NB4 (cell line): ENCODE measurements at regions not wholly inside any gene's neighbourhood (a gene's known extent, or its start where the extent isn't known, plus 50 kb on each side); places are given as distances from the start of the nearest gene placed in this dataset.

ENCODE experiments used
- DNase-seq: peaks from one replicate; pipeline ENCODE4 v3.0.0; 2010; ENCODE audit warnings: low read depth
- H3K4me3 ChIP-seq: one replicate; pipeline ENCODE4 v1.5.1; 2011; ENCODE audit warnings: mild to moderate bottlenecking, low read depth, low read length, moderate library complexity
- CTCF ChIP-seq: IDR thresholded peaks from one replicate; pipeline ENCODE4 v1.5.1; 2012; ENCODE audit warnings: low read depth, low read length
- MAX ChIP-seq: IDR thresholded peaks from 2 replicates; pipeline ENCODE4 v1.6.1; 2011; ENCODE audit warnings: low read depth, low read length
- MYC ChIP-seq: IDR thresholded peaks from 2 replicates; pipeline ENCODE4 v1.6.1; 2011; ENCODE audit warnings: low read depth, low read length
- POLR2A ChIP-seq: IDR thresholded peaks from 2 replicates; pipeline ENCODE4 v1.6.1; 2011; ENCODE audit warnings: mild to moderate bottlenecking; ENCODE audit not compliant: insufficient read length; ENCODE audit errors: extremely low read depth

DNA sequence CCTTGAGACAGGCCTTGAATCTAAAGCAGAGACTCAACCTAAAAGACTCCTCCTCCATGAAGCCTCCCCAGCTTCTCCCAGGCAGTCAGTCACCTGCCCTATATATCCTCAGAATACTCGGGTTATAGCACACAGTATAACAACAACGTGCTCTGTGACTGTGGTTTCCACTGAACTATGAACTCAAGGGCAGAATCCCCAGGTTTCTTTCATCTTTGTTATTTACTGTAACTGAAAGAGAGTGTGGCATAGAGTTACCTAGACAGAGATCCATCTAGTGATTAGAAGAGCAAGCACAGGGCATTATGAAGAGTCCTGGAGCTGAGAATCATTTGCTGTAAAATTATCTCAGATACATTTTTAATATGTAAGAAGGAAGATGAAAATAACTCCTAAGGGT lies 281.6 kb upstream of the ZNF521 start:
- H3K4me3 ChIP-seq, result no peak overlapping the region
- no peak for DNase-seq
- TF ChIP-seq CTCF, result no peak
- no peak for TF ChIP-seq POLR2A
- no peak for TF ChIP-seq MYC
- TF ChIP-seq MAX, result no peak

DNA sequence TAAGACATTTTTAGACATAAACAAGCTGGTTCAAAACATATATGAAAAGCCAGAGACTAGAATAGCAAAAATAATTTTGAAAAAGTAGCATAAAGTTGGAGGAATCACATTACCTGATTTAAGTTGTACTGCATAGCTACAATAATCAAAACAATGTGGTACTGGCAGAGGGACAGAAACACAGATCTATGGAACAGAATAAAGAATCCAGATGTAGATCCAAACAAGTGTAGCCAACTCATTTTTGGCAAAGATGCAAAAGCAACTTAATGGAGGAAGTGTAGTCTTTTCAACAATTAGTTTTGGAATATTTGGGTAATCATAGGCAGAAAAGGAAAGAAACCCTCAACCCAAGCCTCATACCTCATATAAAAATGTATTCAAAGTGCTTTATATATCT lies 278.7 kb upstream of the ZNF521 start:
- TF ChIP-seq MAX (no peak), MYC (no peak), POLR2A (no peak), CTCF (no peak)
- no peak overlapping the region for H3K4me3 ChIP-seq

GRCh38 chr18:25621682-25622081 lies 269.7 kb upstream of the ZNF521 start:
- no peak for TF ChIP-seq CTCF
- no peak for TF ChIP-seq MAX
- TF ChIP-seq MYC, result no peak
- TF ChIP-seq POLR2A, result no peak
- H3K4me3 ChIP-seq, result no peak overlapping the region
- no peak for DNase-seq

More for the DNA sequence above, 278.7 kb upstream of the ZNF521 start:
- no peak for DNase-seq

DNA sequence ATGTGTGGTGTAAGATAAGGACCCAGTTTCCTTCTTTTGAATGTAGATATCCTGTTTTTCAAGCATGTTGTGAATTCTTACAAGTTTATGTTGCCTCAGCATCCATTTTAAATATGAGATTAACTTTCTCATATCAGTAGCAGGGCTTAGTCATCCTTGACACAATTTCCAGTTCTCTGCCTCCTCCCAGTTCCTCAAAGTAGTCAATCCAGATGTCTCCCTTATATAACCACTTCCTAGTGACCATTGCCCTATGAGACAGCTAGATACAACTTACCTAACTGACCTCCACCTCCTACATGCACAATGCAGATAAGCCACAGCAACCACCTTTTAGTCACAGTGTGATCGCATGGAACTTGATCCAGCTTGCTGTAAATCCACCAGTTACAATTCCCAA lies 269.2 kb upstream of the ZNF521 start:
- no peak for DNase-seq
- H3K4me3 ChIP-seq, result no peak overlapping the region
- no peak for TF ChIP-seq MYC
- TF ChIP-seq MAX, result no peak
- no peak for TF ChIP-seq CTCF
- no peak for TF ChIP-seq POLR2A

GRCh38 chr18:25614168-25614567 lies 262.2 kb upstream of the ZNF521 start:
- DNase-seq, result no peak
- H3K4me3 ChIP-seq, result no peak overlapping the region
- TF ChIP-seq POLR2A, result no peak
- no peak for TF ChIP-seq CTCF
- TF ChIP-seq MAX, result no peak
- TF ChIP-seq MYC, result no peak

DNA sequence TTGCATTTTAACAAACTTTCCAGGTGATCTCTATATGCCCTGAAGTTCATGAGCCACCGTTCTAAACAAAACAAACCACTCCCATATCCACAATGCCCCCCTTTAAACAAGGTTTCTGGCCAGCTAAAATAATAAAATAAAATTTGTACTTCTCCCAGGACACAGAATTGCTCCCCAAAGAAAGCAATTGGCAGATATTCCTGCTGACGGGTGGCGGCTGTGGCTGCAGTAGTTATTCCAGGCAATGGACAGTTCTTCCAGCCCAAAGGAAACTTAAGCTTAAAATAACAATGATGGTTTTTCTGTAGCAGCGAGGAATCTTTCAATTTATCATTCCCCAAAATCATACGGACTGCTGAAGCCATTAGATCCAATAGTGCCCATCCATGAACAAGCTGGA lies 260.5 kb upstream of the ZNF521 start:
- H3K4me3 ChIP-seq, result no peak overlapping the region
- DNase-seq, result no peak
- TF ChIP-seq MYC (no peak), POLR2A (no peak)
